ENCODE measurements at regions not wholly inside any gene's neighbourhood (a gene's known extent, or its start where the extent isn't known, plus 50 kb on each side); places are given as distances from the start of the nearest gene placed in this dataset.

DNA sequence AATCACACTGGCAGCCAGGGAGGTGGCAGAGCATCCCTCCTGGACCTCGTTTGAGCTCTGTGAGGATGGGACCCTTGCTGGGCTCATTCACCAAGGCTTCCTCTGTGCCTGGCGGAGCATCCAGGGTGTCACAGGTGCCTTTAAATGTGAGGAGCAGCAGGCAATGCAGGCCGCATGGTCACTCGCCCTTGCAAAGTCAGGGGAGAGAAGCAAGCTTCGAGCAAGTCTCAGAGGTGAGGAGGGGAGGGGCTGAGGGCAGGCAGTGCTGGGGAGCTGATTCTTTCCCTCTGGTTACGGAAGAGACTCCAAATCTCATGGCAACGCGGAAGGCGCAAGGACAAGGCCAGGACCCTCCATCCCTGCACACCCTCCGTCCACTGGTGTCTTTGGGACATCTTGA lies 182.7 kb upstream of the PMEPA1 start:
- DNase-seq, result no peak

DNA sequence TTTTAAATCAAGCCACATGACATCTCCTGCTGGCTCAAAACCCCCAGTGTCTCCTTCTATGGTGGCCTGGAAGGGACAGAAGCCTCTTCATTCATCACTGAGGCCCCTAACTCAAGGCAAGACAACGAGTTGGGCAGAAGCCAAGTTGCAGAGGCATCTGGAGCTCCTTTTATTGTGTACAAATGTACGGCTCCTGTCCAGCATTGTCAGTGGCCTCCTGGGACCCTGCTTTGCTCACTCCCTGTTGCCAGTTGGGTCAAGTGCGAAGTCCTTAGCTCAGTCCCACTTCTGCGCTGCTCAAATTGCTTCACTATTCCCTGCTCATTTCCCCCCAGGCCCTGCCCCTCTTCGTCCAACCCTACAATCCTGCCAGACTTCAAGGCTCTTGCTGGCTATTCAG lies 181.2 kb upstream of the PMEPA1 start:
- DNase-seq, result no peak

DNA sequence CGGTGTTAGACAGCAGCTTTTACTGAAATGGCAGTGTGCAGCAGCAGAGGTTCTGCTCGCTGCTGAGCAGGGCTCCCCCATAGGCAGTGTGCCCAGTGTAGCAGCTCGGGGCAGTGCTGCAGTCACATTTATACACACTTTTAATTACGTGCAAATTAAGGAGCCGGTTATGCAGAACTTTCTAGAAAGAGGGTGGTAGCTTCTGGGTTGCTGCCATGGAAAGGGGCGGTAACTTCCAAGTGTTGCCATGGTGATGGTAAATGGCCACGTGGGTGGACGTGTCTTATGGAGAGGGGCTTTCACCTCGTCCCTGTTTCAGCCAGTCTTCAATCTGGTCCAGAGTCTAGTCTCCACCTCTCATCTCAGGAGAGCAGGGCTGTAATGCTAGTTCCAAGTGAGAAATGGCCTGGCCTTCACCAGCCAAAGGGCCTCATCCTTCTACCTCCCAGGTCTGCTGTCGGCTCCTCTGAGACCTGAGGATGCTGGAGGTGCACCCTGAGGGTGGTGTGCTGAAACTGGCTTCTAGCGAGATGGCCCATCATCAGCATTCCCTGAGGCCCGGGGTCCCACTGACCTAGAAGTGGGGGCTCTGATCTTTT lies 180.5 kb upstream of the PMEPA1 start:
- DNase-seq, result no peak

DNA sequence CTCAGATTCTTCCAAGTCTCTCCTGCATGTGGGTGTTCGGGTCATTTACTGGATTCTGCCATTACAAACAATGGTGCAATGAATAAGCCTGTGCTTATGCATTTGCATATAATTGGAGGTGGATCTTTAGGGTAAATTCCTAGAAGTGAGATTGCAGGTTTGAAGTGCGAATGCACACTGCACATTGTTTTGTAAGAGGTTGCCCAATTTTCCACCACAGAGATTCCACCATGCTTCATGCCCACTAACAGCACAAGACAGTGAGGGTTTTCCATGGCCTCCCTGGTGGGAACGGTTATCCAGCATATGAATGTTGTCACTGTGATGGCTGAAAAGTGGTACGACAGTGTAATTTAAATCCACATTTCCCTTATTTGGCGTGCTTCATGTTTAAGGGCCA lies 178.8 kb upstream of the PMEPA1 start:
- no peak for DNase-seq

DNA sequence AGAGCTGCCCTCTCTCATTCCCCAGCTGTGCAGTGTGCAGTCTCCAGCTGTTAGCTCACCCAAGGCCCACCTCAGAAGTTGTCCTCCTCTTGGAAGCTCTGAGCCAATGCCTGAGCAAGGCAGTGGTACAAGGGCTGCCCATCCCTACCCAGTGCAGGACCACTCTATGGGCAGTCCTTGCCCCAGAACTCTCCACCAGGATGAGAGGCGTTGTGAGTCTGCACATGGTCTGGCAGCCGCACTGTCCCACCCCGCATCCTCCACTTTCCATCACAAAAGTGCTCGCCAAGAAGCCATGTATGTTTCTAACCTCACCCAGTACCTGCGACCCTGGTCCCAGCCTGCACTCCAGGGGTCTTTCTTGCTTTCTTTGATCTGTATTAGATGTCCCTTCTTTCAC lies 175.1 kb upstream of the PMEPA1 start:
- DNase-seq, result no peak

DNA sequence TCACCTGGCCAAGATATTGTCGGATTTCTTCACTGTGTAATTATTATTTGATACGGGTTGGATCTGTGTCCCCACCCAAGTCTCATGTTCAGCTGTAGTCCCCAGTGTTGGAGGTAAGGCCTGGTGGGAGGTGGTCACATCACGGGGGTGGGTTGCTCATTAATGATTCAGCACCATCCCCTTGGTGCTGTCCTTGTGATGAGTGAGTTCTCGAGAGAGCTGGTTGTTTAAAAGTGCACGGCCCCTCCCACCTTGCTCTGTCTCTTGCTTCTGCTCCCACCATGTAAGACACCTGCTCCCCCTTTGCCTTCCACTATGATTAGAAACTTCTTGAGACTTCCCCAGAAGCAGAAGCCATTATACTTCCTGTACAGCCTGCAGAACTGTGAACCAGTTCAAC lies 173.9 kb upstream of the PMEPA1 start:
- no peak for DNase-seq

DNA sequence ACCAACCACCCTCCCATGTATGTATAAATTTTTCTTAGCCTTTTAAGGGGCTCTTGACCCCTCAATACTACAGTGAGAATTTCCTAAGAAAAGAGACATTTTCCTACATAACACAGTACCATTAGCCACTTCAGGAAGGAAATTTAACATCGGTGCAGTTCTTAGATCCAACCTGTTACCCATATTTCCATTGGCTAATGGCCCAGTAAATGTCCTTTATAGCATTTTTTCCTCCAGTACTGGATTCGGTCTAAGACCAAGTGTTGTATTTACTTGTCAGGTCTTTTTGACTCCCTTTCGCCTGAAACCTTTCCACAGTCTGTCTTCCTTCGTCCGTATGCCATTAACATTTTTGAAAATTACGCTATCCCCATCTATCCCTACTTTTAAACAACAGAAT lies 173.4 kb upstream of the PMEPA1 start:
- DNase-seq, result no peak

DNA sequence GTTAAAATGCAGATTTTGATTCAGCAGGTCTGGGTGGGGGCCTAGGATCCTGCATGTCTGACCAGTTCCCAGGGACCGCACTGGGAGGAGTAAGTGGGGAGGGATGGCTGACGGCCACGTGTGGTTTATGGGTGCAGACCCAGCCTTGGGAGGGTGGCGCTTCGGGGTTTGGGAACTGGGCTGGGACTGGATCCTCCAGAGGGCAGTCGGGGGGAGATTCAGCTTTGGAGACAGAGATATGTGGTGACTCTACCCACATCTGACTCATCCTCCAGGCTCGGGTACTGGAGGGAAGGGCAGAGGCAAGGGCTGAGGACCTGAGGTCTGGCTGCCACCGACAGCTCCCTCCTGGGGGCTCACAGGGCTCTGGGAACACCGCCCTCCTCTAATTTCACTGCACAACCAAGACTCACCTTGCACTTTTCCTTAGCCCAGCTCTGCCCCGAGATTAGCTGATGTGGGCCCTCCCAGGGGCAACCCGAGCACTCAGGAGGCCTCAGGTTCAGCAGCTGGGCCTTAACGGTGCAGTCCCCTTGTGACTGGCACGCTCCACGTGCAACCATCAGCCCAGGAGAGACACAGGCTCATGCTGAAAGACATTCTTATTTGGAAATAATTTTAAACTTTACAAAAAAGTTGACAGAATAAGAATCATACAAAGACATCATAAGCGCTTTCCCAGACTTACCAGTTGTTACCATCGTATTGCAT lies 172.8 kb upstream of the PMEPA1 start:
- DNase-seq, result no peak

DNA sequence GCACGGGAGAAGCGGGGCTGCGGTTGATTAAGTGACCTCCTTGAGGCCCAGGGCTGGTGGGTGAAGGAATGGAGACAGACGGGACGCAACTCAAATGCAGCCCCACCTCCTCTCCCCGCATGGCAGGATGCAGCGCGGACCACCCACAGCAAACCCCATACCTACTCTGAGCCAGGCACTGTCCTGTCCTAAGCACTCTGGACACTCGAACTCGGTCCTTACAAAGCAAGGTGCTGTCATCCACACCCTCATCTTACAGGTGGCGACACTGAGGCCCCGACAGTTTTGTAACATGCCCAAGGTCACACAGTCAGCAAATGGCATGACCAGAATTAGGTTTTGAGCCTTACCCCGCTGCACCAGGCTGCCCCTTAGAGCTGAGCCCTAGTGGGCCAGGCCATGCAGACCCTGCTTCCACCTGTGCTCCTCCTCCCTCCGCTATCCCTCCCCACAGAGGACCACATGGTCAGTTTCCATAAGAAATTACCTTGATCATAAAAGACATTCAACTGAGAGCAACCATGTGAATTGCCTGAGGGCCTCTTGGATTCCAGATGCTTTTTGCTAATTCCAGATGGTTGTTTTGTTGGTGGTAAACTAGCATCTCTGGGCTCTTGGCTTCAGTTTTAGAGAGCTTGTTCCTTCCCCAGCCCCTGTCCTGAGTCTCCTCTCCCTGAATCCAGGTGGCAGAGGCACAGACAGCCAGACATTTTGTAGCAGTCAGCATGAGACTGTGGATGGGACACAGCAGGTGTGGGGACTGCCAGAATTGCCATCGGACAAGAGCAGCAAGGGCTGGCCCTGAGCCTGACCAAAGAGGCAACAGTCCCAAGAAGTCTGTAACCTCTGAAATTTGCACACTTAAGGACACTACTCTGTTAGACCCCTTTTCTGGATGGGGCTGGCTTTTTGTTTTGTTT lies 171.9 kb upstream of the PMEPA1 start:
- DNase-seq, result no peak

DNA sequence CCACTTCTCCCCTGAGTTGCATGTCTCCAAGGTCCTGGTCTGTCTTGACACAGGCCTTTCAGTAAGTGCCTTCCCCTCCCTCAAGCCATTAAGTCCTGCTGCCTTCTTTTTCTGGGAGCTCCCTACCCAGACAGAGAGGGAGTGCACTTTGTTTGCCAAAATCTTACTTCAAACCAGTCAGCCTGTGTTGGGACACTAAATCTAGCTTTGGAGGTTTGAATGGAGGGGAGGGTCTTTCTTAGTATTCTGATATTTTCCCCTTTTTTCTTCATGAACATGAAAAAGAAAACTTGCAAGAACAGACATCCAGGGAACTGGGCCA lies 170.7 kb upstream of the PMEPA1 start:
- no peak for DNase-seq

DNA sequence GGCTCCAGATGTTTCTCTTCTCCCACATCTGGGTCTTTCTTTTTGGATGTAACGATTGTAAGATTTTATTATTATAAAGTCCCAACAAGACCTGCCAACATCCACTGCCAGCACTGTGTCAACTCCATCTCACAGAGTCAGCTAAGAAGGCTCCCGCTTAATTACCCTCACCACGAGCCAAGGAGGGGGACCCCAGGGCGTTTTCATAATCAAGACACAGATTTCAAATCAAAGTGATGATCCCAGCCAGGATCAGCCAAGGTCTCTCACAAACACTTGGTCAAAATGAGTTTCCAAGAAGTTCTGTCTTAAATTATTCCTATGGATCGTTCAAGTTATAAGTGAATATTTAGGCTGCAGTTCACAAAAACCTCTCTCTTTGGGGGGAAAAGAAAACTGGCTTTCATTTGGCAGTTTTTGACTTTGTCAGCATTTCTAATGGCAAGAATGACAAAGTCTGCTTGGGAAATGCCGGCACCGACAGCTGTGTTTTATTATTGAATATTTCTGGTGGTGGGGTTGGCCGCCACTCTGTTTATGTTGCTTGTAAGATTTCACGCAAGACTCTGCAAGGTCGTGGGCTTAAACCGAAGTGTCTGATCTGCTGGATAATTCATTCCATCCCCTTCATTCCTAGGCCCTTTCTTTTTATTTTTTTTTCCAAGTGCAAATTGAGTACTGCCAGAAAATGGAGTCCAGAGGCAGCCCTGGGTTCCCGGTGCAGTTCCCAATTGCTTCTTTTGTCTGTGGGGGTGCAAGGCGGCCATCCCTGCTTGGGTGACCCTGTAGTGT lies 170.2 kb upstream of the PMEPA1 start:
- DNase-seq, result peak; percentile 93

DNA sequence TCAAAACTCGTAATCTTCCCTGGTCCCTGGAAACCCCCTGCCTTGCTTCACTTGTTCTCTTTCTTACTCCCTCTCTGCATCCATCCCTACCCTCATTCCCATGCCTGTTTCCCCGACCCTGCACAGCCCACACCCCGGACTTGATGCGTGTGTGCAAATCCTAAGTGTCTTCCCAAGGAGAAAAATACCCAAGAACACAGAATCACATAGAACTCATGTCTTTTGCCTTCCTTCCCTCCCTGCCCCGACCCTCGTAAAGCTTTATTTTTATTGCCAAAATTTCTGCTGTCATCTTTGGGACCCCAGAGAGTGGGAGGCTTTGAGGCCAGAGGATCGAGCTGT lies 169.6 kb upstream of the PMEPA1 start:
- no peak for DNase-seq

DNA sequence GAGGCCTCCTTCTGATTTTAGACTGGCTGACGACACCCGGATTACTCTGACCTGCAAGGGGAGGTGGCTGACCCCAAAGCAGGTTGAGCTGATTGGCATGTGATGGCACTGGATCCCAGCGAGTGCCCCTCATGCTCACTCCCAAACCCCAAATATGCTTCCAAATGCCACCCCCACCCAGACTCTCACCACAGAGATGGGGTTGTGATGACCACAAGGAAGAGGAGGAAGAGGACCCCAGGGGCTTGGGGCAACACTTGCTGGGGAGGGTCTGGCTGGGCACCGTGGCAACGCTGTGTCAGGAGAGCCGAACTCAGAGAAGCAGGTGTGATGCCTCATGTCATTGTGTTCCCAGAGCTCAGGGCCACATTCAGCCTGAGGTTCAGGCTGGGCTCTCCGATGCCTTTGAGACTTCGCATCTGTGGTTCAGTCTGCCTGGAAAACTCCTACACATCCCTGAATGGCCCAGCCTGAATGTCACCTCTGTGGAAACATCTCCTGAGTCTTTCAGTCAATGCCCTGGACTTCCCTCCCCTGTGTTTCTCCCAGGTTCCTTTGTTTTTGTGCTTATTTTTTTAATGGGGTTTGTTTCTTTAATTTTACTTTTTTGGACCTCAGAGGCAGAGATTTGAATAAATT lies 169.1 kb upstream of the PMEPA1 start:
- peak; percentile 29 for DNase-seq

DNA sequence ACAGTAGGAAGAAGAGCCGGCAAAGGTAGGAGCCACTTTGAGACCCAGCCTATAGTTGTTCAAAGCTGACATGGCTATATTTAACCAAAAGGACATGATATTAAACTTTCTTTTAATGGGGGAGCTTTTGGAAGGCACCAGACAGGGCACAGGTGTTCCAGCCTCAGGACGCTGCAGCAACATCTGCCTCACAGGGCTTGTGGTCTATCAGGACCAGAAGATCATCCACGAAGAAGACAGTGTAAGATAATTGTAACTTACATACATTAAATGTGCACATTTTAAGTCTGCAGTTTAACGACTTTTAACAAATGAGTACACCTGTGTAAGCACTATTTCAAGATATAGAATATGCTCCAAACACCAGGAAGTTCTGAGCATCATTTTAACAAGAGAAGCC lies 168.2 kb upstream of the PMEPA1 start:
- no peak for DNase-seq

DNA sequence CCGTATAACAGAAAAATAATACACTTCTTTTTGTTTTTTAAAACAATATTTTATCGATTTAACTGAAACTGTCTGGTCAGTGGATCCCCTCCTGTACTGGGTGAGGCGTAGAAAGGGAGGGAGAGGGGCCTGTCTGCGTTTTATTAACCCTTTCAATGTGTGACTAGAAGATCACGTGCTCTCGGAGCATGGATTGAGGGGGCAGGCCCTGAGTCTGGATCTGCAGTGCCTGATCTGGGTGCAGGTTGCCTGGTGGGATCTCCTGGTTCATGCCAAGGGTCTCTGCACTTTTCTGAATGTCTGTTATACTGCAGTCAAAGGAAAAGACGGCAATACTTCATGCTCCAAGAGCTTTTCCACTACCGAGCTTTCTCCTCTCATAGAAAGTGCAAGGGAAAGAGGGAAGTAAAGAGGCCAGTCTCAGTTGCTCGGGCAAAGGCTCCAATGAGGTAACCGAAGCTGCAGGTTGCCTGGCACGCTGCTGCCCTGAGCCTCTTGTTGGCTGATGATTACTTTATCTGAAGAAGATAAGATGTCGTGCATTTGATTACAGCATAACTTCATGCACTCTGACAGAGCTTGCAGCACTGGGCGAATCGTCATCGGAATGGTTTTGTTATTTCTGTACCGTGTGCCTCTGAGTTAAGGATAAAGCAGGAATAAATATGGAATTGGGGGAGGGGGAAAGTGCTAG lies 167.5 kb upstream of the PMEPA1 start:
- DNase-seq, result no peak

DNA sequence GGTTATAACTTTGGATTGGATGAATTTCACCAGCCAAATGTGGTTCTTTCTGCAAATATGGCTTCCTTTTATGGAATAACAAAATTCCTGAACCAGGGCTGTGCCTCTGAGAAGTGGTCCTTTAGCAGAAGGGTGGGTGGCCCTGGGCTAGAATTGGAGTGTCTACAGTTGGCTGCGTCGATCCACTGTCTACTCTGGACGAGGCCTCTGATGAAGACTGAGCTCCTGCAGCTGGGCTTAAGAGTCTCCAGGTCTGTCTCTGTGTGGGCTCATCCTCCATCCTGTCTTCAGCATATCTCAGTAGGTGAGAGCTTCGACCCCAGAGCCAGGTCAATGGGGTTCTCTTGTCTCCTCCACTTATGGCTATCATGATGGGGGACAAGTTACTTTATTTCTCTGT lies 166.3 kb upstream of the PMEPA1 start:
- DNase-seq, result no peak

DNA sequence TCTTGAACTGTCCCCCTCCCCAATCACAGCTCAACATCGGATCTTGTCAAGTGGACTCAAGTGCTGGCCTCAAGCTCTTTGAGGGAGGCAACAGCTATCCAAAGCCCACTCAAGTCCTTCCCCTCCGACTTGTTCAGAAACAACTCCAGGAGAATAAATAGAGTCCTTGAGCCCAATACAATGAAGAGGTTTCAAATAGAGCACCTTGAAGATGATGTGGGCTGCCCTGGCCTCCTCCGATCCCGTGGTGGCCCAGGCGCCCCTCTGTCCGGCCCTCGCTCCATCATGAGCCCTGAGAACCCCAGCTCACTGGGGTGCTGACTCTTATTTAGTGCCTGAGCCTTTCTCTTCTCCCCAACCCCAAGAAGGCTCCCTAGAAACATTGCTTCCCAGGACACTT lies 164.3 kb upstream of the PMEPA1 start:
- no peak for DNase-seq

DNA sequence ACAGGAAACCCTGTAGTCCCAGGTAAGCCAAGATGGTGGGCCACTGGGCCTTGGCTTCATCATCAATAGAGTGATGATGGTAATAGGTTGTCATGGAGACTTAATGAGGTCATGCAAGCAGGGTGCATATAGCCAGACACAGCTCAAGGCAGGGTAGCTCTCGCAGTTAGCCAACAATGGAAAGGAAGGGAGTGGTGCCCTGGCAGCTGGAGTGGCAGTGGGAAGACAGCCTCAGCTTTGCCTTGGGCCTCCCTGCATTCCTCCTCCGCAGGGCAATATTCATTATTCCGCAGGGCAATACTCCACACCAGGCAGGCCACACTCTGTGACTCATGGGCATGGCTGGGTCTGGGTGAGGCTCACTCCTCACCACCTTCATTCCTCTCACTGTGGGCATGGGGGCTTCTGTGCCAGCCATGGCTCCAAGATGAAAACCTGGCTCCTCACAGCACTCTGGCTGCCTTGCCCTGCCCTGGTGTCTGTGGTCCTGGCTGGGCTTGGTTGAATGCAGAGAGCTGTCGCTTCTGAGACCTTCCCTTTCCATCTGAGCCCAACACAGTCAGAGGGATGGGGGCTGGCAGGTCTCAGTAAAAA lies 163.1 kb upstream of the PMEPA1 start:
- no peak for DNase-seq

DNA sequence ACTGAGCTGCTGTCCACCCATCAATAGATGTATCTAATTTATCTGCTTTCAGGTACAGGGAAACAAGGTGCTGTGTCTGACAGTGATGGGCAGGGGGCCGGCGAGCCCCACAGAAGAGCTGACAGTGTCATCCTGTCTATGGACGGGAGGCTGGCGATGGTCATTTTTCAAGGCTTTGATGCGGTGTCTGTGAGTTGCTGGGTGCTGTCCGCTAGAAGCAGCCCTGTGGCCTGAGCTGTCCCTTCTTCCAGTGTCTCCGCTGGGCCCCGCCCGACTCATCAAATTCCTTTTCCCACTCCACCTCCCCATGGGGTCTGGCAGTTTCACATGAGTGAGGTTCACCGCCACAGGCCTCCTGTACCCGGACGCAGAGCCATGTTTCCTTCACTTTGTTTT lies 161.4 kb upstream of the PMEPA1 start:
- DNase-seq, result no peak

DNA sequence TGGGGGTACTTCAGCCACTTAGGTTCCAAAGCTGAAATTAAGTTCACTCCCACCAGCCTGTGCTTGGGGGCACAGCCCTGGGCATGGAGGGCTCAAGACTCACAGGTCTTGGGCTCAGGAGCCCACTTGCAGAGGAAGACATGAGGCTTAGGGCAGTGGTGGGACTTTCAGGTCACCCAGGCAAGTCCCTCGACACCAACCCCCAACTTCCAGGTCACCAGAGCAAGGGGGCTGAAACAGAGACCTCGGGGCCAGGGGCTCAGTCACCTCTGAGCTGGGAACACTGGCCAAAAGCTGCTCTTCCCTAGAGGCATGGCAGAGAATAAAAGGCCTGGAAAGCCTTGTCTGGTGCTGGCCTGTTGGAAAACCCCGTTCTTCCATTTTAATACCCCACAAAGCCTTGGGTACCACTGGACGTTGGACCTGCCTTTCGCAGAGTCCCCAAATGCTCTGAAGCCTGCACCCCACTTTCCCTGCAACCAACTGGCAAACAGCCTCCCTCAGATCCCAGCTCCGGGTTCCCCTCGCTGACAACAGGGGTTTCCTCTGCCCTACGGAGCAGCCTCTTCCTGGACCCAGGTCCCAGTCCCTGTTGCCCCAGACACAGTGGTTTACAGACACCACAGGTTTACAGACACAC lies 160.9 kb upstream of the PMEPA1 start:
- DNase-seq, result no peak

DNA sequence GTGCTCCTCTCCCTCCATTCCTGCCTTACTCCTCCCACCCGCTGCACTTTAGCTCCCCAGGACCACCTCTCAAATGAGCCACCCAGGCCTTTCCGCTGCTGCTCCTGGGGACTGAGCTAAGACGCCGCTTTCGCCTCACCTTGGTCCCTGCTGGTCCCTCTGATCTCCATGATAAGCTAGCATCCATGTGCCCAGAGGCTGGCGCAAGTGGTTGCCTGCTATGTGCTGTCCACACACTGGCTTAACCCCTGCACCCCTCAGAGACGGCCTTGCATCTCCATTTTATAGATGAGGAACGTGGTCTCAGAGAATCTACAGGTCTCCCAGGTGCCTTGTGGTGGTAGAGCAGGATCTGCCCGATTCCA lies 160.1 kb upstream of the PMEPA1 start:
- no peak for DNase-seq
